HT1080 (cell line): ENCODE measurements at regions not wholly inside any gene's neighbourhood (a gene's known extent, or its start where the extent isn't known, plus 50 kb on each side); places are given as distances from the start of the nearest gene placed in this dataset.

Experiments used
- DNase-seq: peaks from one replicate; pipeline ENCODE4 v3.0.0-alpha.2; 2015; ENCODE audit warnings: low read depth

- no peak for DNase-seq
Observed at GRCh38 chr4:133891011-133891410, 310.6 kb downstream of the PABPC4L start.

- no peak for DNase-seq
Observed at GRCh38 chr4:133887723-133888122, 313.9 kb downstream of the PABPC4L start.

- DNase-seq, result no peak
Observed at GRCh38 chr4:133869486-133869885, 332.1 kb downstream of the PABPC4L start.

- no peak for DNase-seq
Observed at GRCh38 chr4:133868856-133869255, 332.7 kb downstream of the PABPC4L start.

GRCh38 chr4:133866328-133866699, 335.3 kb downstream of the PABPC4L start:
- DNase-seq, result peak; percentile 65

- DNase-seq, result peak; percentile 90
Observed at GRCh38 chr4:133865612-133866327, 335.8 kb downstream of the PABPC4L start.

- no peak for DNase-seq
Observed at GRCh38 chr4:133863153-133863552, 338.4 kb downstream of the PABPC4L start.

- DNase-seq, result no peak
Observed at GRCh38 chr4:133856731-133857355, 344.7 kb downstream of the PABPC4L start.

GRCh38 chr4:133855001-133855400, 346.6 kb downstream of the PABPC4L start:
- DNase-seq, result no peak

GRCh38 chr4:133839326-133839725, 362.3 kb downstream of the PABPC4L start:
- peak; percentile 5 for DNase-seq

GRCh38 chr4:133823177-133823576, 378.4 kb downstream of the PABPC4L start:
- DNase-seq, result no peak

- DNase-seq, result no peak
Observed at GRCh38 chr4:133812954-133813353, 388.6 kb downstream of the PABPC4L start.

GRCh38 chr4:133812236-133812635, 389.4 kb downstream of the PABPC4L start:
- peak; percentile 5 for DNase-seq

- DNase-seq, result peak; percentile 29
Observed at GRCh38 chr4:133808151-133808550, 393.4 kb downstream of the PABPC4L start.

- DNase-seq, result no peak
Observed at GRCh38 chr4:133803341-133803740, 398.2 kb downstream of the PABPC4L start.

GRCh38 chr4:133802359-133803140, 399.0 kb downstream of the PABPC4L start:
- DNase-seq, result peak; percentile 42

- no peak for DNase-seq
Observed at GRCh38 chr4:133801883-133802282, 399.7 kb downstream of the PABPC4L start.

GRCh38 chr4:133800966-133801365, 400.6 kb downstream of the PABPC4L start:
- DNase-seq, result no peak

- DNase-seq, result no peak
Observed at GRCh38 chr4:133799717-133800315, 401.8 kb downstream of the PABPC4L start.

GRCh38 chr4:133777661-133778060, 423.9 kb downstream of the PABPC4L start:
- DNase-seq, result no peak

- DNase-seq, result no peak
Observed at GRCh38 chr4:133776961-133777360, 424.6 kb downstream of the PABPC4L start.

- no peak for DNase-seq
Observed at GRCh38 chr4:133776503-133776902, 425.1 kb downstream of the PABPC4L start.
